Nephron (organoid): ENCODE measurements at regions not wholly inside any gene's neighbourhood (a gene's known extent, or its start where the extent isn't known, plus 50 kb on each side); places are given as distances from the start of the nearest gene placed in this dataset.

ENCODE experiments used
- H3K27ac Mint-ChIP-seq, 3 experiments: 2 replicates each; pipeline ENCODE4 v1.8.0; 2020; ENCODE audit warnings: mixed read lengths in 3 of 3, mild to moderate bottlenecking in 2 of 3, moderate library complexity in 1 of 3
- H3K27me3 Mint-ChIP-seq: 2 replicates; pipeline ENCODE4 v1.8.0; 2021; ENCODE audit warnings: low read depth, mild to moderate bottlenecking, moderate library complexity, mixed read lengths
- H3K36me3 Mint-ChIP-seq: 2 replicates; pipeline ENCODE4 v1.8.0; 2020; ENCODE audit warnings: low read depth, mixed read lengths
- H3K4me1 Mint-ChIP-seq: 2 replicates; pipeline ENCODE4 v1.8.0; 2020; ENCODE audit warnings: mixed read lengths
- H3K4me3 Mint-ChIP-seq, 3 experiments: 2 replicates each; pipeline ENCODE4 v1.8.0; 2020; ENCODE audit warnings: mild to moderate bottlenecking in 3 of 3, mixed read lengths in 3 of 3, moderate library complexity in 2 of 3
- H3K9me3 Mint-ChIP-seq: 2 replicates; pipeline ENCODE4 v1.8.0; 2020; ENCODE audit warnings: mixed read lengths
- TF ChIP-seq, protein P1 (sequence below), 3 experiments: fragments of 200-600 bp; sonication (generic); IDR thresholded peaks; one replicate each; pipeline ENCODE4 v1.5.0; 2021; ENCODE audit warnings: antibody characterized with exemption in 3 of 3; ENCODE audit not compliant: unreplicated experiment in 3 of 3

GRCh38 chr5:4575608-4576007 is 564.5 kb upstream of the ADAMTS16 start:
- Mint-ChIP-seq H3K4me1 (no peaks in the 10 kb centered on the region), H3K27ac (no peak overlapping the region), H3K9me3 (no peaks in the 10 kb centered on the region), H3K4me3 (no peak overlapping the region), H3K27me3 (peaks cover 10% of the 10 kb centered on the region), H3K36me3 (no peaks in the 10 kb centered on the region)
- TF ChIP-seq, protein P1, sequence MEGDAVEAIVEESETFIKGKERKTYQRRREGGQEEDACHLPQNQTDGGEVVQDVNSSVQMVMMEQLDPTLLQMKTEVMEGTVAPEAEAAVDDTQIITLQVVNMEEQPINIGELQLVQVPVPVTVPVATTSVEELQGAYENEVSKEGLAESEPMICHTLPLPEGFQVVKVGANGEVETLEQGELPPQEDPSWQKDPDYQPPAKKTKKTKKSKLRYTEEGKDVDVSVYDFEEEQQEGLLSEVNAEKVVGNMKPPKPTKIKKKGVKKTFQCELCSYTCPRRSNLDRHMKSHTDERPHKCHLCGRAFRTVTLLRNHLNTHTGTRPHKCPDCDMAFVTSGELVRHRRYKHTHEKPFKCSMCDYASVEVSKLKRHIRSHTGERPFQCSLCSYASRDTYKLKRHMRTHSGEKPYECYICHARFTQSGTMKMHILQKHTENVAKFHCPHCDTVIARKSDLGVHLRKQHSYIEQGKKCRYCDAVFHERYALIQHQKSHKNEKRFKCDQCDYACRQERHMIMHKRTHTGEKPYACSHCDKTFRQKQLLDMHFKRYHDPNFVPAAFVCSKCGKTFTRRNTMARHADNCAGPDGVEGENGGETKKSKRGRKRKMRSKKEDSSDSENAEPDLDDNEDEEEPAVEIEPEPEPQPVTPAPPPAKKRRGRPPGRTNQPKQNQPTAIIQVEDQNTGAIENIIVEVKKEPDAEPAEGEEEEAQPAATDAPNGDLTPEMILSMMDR (IDR thresholded peaks at IDR 0.05; ENCODE audit: unreplicated experiment in 3 of 3), result no peak

DNA sequence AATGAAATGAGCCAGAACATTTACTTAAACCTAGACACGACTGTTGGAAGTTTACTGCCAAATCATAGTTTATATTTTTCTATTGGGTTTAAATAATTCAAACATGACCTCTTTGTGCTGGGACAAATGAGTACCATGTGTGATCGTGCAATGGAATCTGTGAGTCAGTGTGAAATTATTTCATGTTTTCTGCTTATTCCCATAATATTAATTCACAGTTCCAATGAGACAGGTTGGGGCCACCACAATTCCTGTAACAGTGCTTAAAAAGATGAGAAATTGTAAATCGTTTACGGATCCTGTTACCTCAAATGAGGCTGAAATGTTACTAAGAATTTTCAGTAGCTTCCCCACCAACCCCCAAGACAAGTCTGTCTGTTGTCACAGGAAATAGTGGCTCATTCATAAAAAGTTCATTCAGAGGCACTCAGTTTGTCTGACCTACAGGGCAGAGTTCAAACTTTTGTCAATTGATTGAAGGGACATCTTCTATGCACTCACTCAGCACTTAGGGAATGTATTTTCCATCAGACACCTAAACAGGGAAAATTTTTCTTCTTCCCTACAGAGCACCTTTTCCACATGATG is 563.9 kb upstream of the ADAMTS16 start:
- no peak overlapping the region for H3K4me3 Mint-ChIP-seq
- H3K4me1 Mint-ChIP-seq, result no peaks in the 10 kb centered on the region
- TF ChIP-seq, protein P1 (IDR thresholded peaks at IDR 0.05; ENCODE audit: unreplicated experiment in 3 of 3), result no peak

DNA sequence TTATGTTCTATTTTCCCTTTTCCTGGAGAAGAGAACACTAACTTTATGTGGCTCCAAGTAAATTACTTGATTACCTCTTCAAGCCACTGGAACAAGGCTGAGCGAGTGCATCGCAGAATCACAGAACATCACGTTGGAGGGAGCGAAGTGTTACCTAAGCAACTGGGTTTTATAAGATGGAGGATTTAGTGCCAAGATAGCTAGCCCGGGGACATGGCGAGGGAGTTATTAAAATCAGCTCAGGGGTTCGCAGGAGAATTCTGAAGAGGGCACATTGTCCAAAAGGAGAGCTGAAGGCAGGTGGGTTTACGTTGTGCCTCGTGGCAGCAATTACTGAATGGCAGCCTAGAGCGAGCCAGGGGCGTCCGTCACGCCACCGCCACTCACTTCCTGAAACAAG is 563.2 kb upstream of the ADAMTS16 start:
- TF ChIP-seq, protein P1 (IDR thresholded peaks at IDR 0.05; ENCODE audit: unreplicated experiment in 3 of 3), result no peak
- Mint-ChIP-seq H3K4me3 (no peak overlapping the region), H3K9me3 (peaks cover 4% of the 10 kb centered on the region), H3K27me3 (peaks cover 13% of the 10 kb centered on the region), H3K4me1 (no peaks in the 10 kb centered on the region), H3K27ac (no peak overlapping the region), H3K36me3 (no peaks in the 10 kb centered on the region)

More for the DNA sequence above, 563.9 kb upstream of the ADAMTS16 start:
- Mint-ChIP-seq H3K27ac (no peak overlapping the region), H3K36me3 (no peaks in the 10 kb centered on the region), H3K9me3 (peaks cover 4% of the 10 kb centered on the region), H3K27me3 (peaks cover 13% of the 10 kb centered on the region)

- no peak overlapping the region for H3K4me3 Mint-ChIP-seq
- no peaks in the 10 kb centered on the region for H3K4me1 Mint-ChIP-seq
- TF ChIP-seq, protein P1 (IDR thresholded peaks at IDR 0.05; ENCODE audit: unreplicated experiment in 3 of 3), result no peak
- no peaks in the 10 kb centered on the region for H3K36me3 Mint-ChIP-seq
- no peak overlapping the region for H3K27ac Mint-ChIP-seq
- peaks cover 13% of the 10 kb centered on the region for H3K27me3 Mint-ChIP-seq
- peaks cover 4% of the 10 kb centered on the region for H3K9me3 Mint-ChIP-seq
Measured at GRCh38 chr5:4579679-4580078, 560.5 kb upstream of the ADAMTS16 start.

DNA sequence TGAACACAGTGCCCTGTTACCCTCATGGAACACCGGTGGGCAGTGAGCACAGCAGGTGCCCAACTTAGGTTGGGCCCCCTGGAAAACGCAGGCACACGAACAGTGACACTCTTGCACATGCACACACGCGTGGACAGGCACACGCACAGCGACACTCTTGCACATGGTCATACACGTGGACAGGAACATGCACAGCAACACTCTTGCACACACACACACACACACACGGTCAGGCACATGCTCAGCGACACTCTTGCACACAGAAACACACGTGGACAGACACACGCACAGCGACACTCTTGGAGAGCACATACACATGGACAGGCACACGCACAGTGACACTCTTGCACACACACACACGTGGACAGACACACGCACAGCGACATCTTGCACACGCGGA is 559.4 kb upstream of the ADAMTS16 start:
- no peaks in the 10 kb centered on the region for H3K4me1 Mint-ChIP-seq
- H3K27ac Mint-ChIP-seq, result no peak overlapping the region
- no peaks in the 10 kb centered on the region for H3K36me3 Mint-ChIP-seq
- TF ChIP-seq, protein P1 (IDR thresholded peaks at IDR 0.05; ENCODE audit: unreplicated experiment in 3 of 3), result no peak
- H3K27me3 Mint-ChIP-seq, result peaks cover 10% of the 10 kb centered on the region
- peaks cover 4% of the 10 kb centered on the region for H3K9me3 Mint-ChIP-seq
- no peak overlapping the region for H3K4me3 Mint-ChIP-seq

DNA sequence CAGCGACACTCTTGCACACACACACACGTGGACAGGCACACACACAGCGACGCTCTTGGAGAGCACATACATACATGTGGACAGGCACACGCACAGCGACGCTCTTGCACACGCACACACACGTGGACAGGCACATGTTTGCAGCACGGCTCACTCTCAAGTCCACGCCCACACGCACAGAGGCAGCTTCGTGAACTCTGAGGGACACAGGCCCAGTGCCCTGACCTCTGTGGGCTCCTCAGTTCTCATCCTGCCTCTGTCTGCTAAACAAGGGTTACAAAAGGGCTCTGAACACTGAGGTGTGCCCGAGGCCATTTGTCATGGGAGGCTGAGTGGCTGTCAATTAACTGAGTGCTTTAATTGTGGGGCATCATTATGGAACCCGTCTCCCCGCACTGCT is 558.8 kb upstream of the ADAMTS16 start:
- H3K36me3 Mint-ChIP-seq, result no peaks in the 10 kb centered on the region
- peaks cover 4% of the 10 kb centered on the region for H3K9me3 Mint-ChIP-seq
- H3K4me1 Mint-ChIP-seq, result no peaks in the 10 kb centered on the region
- no peak overlapping the region for H3K4me3 Mint-ChIP-seq
- H3K27ac Mint-ChIP-seq, result no peak overlapping the region
- peaks cover 10% of the 10 kb centered on the region for H3K27me3 Mint-ChIP-seq
- TF ChIP-seq, protein P1 (IDR thresholded peaks at IDR 0.05; ENCODE audit: unreplicated experiment in 3 of 3), result no peak
